GM23338 (cell line): ENCODE measurements at regions not wholly inside any gene's neighbourhood (a gene's known extent, or its start where the extent isn't known, plus 50 kb on each side); places are given as distances from the start of the nearest gene placed in this dataset.

ENCODE experiments used
- ATAC-seq: fragments of 200-7000 bp; cut with Tn5 transposase; 3 replicates; pipeline ENCODE4 v1.9.1; 2020
- DNase-seq: peaks from one replicate; pipeline ENCODE4 v3.0.0-alpha.2; 2015; ENCODE audit warnings: low spot score
- H2AFZ ChIP-seq: fragments of 200-600 bp; sonication (generic); 2 replicates; pipeline ENCODE4 v1.8.0; 2016; ENCODE audit warnings: antibody characterized with exemption, mild to moderate bottlenecking, moderate library complexity
- H3F3A ChIP-seq: fragments of 200-600 bp; sonication (generic); replicated peaks from 2 replicates; pipeline ENCODE4 v1.8.0; 2017; ENCODE audit warnings: antibody characterized with exemption, mixed run types, low read depth
- H3K27ac ChIP-seq: fragments of 200-600 bp; sonication (generic); 2 replicates; pipeline ENCODE4 v1.6.1; 2016; ENCODE audit warnings: low read depth
- H3K27me3 ChIP-seq: fragments of 200-600 bp; sonication (generic); 2 replicates; pipeline ENCODE4 v1.8.0; 2016; ENCODE audit warnings: mild to moderate bottlenecking, mixed run types, moderate library complexity; ENCODE audit not compliant: insufficient read depth
- H3K36me3 ChIP-seq: fragments of 200-600 bp; sonication (generic); 2 replicates; pipeline ENCODE4 v1.8.0; 2016; ENCODE audit warnings: mild to moderate bottlenecking; ENCODE audit not compliant: insufficient read depth
- H3K4me1 ChIP-seq: fragments of 200-600 bp; sonication (generic); 2 replicates; pipeline ENCODE4 v1.8.0; 2016; ENCODE audit warnings: mild to moderate bottlenecking, moderate library complexity; ENCODE audit not compliant: insufficient read depth
- H3K4me2 ChIP-seq: fragments of 200-600 bp; sonication (generic); 2 replicates; pipeline ENCODE4 v1.7.1; 2017; ENCODE audit warnings: mixed run types
- H3K4me3 ChIP-seq: fragments of 200-600 bp; sonication (generic); 2 replicates; pipeline ENCODE4 v1.6.1; 2016; ENCODE audit warnings: mixed run types
- H3K79me2 ChIP-seq: fragments of 200-600 bp; sonication (generic); replicated peaks from 2 replicates; pipeline ENCODE4 v1.8.0; 2017; ENCODE audit warnings: mild to moderate bottlenecking; ENCODE audit not compliant: insufficient read depth
- H3K9me2 ChIP-seq: fragments of 200-600 bp; sonication (generic); 2 replicates; pipeline ENCODE4 v1.8.0; 2017; ENCODE audit not compliant: insufficient read depth
- H4K20me1 ChIP-seq: fragments of 200-600 bp; sonication (generic); replicated peaks from 2 replicates; pipeline ENCODE4 v1.8.0; 2017; ENCODE audit warnings: mild to moderate bottlenecking; ENCODE audit not compliant: insufficient read depth
- H3K27ac Mint-ChIP-seq: 2 replicates; pipeline ENCODE4 v1.8.0; 2020; ENCODE audit warnings: inconsistent platforms, mild to moderate bottlenecking, moderate library complexity, mixed read lengths
- H3K27me3 Mint-ChIP-seq: 3 replicates; pipeline ENCODE4 v1.8.0; 2022; ENCODE audit warnings: low read depth, mild to moderate bottlenecking, moderate library complexity, mixed read lengths, inconsistent platforms; ENCODE audit not compliant: insufficient read depth, poor library complexity
- H3K36me3 Mint-ChIP-seq: 3 replicates; pipeline ENCODE4 v1.8.0; 2021; ENCODE audit warnings: low read depth, mild to moderate bottlenecking, inconsistent platforms, moderate library complexity, mixed read lengths
- H3K4me1 Mint-ChIP-seq: 3 replicates; pipeline ENCODE4 v1.8.0; 2020; ENCODE audit warnings: mild to moderate bottlenecking, inconsistent platforms, mixed read lengths
- H3K4me3 Mint-ChIP-seq: 3 replicates; pipeline ENCODE4 v1.8.0; 2021; ENCODE audit warnings: moderate library complexity, mild to moderate bottlenecking, inconsistent platforms, mixed read lengths
- H3K9me3 Mint-ChIP-seq: 3 replicates; pipeline ENCODE4 v1.8.0; 2020; ENCODE audit warnings: moderate library complexity, mild to moderate bottlenecking, inconsistent platforms, mixed read lengths
- CREB1 ChIP-seq: fragments of 250-450 bp; sonication (Bioruptor Pico); IDR thresholded peaks from 2 replicates; pipeline ENCODE4 v1.5.0; 2020; ENCODE audit warnings: low read depth, mild to moderate bottlenecking, moderate library complexity
- EZH2 ChIP-seq: fragments of 200-600 bp; sonication (generic); IDR thresholded peaks from one replicate; pipeline ENCODE4 v1.8.0; 2017; ENCODE audit warnings: antibody characterized with exemption, mild to moderate bottlenecking, low read depth; ENCODE audit not compliant: unreplicated experiment
- EZH2phosphoT487 ChIP-seq: fragments of 200-600 bp; sonication (generic); IDR thresholded peaks from one replicate; pipeline ENCODE4 v1.8.1; 2018; ENCODE audit warnings: antibody characterized with exemption; ENCODE audit not compliant: unreplicated experiment
- JUNB ChIP-seq: IDR thresholded peaks from one replicate; pipeline ENCODE4 v1.6.1; 2016; ENCODE audit warnings: antibody characterized with exemption; ENCODE audit not compliant: unreplicated experiment
- NANOG ChIP-seq: IDR thresholded peaks from 2 replicates; pipeline ENCODE4 v1.6.1; 2016; ENCODE audit warnings: antibody characterized with exemption, borderline replicate concordance
- POLR2AphosphoS5 ChIP-seq: IDR thresholded peaks from 2 replicates; pipeline ENCODE4 v1.6.1; 2016; ENCODE audit warnings: antibody characterized with exemption, low read depth
- STAT1 ChIP-seq: IDR thresholded peaks from one replicate; pipeline ENCODE4 v1.6.1; 2016; ENCODE audit warnings: antibody characterized with exemption; ENCODE audit not compliant: unreplicated experiment
- ZNF114 ChIP-seq: fragments of 250-450 bp; sonication (Bioruptor Pico); IDR thresholded peaks from 2 replicates; pipeline ENCODE4 v1.5.0; 2020; ENCODE audit warnings: mild to moderate bottlenecking, moderate library complexity
- ZNF331 ChIP-seq: fragments of 250-450 bp; sonication (Bioruptor Pico); IDR thresholded peaks from 2 replicates; pipeline ENCODE4 v1.5.0; 2020; ENCODE audit warnings: low read depth, mild to moderate bottlenecking, moderate library complexity
- TF ChIP-seq, protein P1 (sequence below): fragments of 250-450 bp; sonication (Bioruptor Pico); IDR thresholded peaks from 2 replicates; pipeline ENCODE4 v1.5.0; 2020; ENCODE audit warnings: mild to moderate bottlenecking, moderate library complexity
- TF ChIP-seq, protein P2 (sequence below): IDR thresholded peaks from one replicate; pipeline ENCODE4 v1.6.1; 2018; ENCODE audit warnings: antibody characterized with exemption; ENCODE audit not compliant: unreplicated experiment
- TF ChIP-seq, protein P3 (sequence below), 2 experiments: fragments of 200-600 bp in 1 of 2; sonication (generic) in 1 of 2; conservative IDR thresholded peaks; 2 replicates each; pipeline versions ENCODE4 v1.5.1 to v1.6.1; 2016 to 2017; ENCODE audit warnings: antibody characterized with exemption in 2 of 2, low read depth in 2 of 2, mild to moderate bottlenecking in 2 of 2, moderate library complexity in 1 of 2
- TF ChIP-seq, protein P4 (sequence below): IDR thresholded peaks from 2 replicates; pipeline ENCODE4 v1.6.1; 2016; ENCODE audit warnings: antibody characterized with exemption

DNA sequence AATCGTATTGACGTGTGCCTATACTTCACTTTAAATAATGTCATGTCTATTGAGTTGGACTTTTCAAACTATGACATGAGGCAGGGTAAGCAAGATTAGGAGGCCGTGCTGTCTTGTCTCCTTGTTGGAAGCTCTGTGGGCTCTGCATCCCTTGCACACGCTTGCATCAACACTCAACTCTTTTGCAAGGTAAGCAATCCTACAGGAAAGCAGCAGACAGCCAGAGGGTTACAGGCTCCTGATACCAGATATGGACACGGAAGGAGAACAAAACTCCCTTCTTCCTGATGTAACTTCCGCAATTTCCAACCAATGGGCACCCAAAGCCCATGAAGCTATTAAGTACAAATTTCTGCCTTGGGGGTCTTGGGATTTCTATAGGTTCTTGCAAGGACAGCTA lies 1520.7 kb upstream of the B3GALT2 start:
- H4K20me1 ChIP-seq = no peaks in the 10 kb centered on the region
- DNase-seq = no peak
- Mint-ChIP-seq H3K27ac (no peak overlapping the region), H3K9me3 (no peaks in the 10 kb centered on the region), H3K27me3 (no peaks in the 10 kb centered on the region), H3K4me1 (no peaks in the 10 kb centered on the region), H3K36me3 (no peaks in the 10 kb centered on the region), H3K4me3 (no peak overlapping the region)
- no peak for ATAC-seq
- H3K27me3 ChIP-seq = no peaks in the 10 kb centered on the region
- no peak overlapping the region for H2AFZ ChIP-seq
- H3K4me2 ChIP-seq = no peak overlapping the region
- no peaks in the 10 kb centered on the region for H3K79me2 ChIP-seq
- no peaks in the 10 kb centered on the region for H3F3A ChIP-seq
- no peaks in the 10 kb centered on the region; the same call in 1 of the 2 replicates for H3K9me2 ChIP-seq
- H3K27ac ChIP-seq = no peak overlapping the region
- no peak overlapping the region for H3K4me3 ChIP-seq
- no peaks in the 10 kb centered on the region for H3K4me1 ChIP-seq
- H3K36me3 ChIP-seq = no peaks in the 10 kb centered on the region
- no peak for TF ChIP-seq ZNF114 (CRISPR knock-in tag)
- TF ChIP-seq STAT1 = no peak
- TF ChIP-seq, protein P1, sequence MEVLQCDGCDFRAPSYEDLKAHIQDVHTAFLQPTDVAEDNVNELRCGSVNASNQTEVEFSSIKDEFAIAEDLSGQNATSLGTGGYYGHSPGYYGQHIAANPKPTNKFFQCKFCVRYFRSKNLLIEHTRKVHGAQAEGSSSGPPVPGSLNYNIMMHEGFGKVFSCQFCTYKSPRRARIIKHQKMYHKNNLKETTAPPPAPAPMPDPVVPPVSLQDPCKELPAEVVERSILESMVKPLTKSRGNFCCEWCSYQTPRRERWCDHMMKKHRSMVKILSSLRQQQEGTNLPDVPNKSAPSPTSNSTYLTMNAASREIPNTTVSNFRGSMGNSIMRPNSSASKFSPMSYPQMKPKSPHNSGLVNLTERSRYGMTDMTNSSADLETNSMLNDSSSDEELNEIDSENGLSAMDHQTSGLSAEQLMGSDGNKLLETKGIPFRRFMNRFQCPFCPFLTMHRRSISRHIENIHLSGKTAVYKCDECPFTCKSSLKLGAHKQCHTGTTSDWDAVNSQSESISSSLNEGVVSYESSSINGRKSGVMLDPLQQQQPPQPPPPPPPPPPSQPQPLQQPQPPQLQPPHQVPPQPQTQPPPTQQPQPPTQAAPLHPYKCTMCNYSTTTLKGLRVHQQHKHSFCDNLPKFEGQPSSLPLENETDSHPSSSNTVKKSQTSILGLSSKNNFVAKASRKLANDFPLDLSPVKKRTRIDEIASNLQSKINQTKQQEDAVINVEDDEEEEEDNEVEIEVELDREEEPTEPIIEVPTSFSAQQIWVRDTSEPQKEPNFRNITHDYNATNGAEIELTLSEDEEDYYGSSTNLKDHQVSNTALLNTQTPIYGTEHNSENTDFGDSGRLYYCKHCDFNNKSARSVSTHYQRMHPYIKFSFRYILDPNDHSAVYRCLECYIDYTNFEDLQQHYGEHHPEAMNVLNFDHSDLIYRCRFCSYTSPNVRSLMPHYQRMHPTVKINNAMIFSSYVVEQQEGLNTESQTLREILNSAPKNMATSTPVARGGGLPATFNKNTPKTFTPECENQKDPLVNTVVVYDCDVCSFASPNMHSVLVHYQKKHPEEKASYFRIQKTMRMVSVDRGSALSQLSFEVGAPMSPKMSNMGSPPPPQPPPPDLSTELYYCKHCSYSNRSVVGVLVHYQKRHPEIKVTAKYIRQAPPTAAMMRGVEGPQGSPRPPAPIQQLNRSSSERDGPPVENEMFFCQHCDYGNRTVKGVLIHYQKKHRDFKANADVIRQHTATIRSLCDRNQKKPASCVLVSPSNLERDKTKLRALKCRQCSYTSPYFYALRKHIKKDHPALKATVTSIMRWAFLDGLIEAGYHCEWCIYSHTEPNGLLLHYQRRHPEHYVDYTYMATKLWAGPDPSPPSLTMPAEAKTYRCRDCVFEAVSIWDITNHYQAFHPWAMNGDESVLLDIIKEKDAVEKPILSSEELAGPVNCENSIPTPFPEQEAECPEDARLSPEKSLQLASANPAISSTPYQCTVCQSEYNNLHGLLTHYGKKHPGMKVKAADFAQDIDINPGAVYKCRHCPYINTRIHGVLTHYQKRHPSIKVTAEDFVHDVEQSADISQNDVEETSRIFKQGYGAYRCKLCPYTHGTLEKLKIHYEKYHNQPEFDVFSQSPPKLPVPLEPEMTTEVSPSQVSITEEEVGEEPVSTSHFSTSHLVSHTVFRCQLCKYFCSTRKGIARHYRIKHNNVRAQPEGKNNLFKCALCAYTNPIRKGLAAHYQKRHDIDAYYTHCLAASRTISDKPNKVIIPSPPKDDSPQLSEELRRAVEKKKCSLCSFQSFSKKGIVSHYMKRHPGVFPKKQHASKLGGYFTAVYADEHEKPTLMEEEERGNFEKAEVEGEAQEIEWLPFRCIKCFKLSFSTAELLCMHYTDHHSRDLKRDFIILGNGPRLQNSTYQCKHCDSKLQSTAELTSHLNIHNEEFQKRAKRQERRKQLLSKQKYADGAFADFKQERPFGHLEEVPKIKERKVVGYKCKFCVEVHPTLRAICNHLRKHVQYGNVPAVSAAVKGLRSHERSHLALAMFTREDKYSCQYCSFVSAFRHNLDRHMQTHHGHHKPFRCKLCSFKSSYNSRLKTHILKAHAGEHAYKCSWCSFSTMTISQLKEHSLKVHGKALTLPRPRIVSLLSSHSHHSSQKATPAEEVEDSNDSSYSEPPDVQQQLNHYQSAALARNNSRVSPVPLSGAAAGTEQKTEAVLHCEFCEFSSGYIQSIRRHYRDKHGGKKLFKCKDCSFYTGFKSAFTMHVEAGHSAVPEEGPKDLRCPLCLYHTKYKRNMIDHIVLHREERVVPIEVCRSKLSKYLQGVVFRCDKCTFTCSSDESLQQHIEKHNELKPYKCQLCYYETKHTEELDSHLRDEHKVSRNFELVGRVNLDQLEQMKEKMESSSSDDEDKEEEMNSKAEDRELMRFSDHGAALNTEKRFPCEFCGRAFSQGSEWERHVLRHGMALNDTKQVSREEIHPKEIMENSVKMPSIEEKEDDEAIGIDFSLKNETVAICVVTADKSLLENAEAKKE = no peak
- TF ChIP-seq, protein P2, sequence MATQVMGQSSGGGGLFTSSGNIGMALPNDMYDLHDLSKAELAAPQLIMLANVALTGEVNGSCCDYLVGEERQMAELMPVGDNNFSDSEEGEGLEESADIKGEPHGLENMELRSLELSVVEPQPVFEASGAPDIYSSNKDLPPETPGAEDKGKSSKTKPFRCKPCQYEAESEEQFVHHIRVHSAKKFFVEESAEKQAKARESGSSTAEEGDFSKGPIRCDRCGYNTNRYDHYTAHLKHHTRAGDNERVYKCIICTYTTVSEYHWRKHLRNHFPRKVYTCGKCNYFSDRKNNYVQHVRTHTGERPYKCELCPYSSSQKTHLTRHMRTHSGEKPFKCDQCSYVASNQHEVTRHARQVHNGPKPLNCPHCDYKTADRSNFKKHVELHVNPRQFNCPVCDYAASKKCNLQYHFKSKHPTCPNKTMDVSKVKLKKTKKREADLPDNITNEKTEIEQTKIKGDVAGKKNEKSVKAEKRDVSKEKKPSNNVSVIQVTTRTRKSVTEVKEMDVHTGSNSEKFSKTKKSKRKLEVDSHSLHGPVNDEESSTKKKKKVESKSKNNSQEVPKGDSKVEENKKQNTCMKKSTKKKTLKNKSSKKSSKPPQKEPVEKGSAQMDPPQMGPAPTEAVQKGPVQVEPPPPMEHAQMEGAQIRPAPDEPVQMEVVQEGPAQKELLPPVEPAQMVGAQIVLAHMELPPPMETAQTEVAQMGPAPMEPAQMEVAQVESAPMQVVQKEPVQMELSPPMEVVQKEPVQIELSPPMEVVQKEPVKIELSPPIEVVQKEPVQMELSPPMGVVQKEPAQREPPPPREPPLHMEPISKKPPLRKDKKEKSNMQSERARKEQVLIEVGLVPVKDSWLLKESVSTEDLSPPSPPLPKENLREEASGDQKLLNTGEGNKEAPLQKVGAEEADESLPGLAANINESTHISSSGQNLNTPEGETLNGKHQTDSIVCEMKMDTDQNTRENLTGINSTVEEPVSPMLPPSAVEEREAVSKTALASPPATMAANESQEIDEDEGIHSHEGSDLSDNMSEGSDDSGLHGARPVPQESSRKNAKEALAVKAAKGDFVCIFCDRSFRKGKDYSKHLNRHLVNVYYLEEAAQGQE = no peak
- TF ChIP-seq, protein P3, sequence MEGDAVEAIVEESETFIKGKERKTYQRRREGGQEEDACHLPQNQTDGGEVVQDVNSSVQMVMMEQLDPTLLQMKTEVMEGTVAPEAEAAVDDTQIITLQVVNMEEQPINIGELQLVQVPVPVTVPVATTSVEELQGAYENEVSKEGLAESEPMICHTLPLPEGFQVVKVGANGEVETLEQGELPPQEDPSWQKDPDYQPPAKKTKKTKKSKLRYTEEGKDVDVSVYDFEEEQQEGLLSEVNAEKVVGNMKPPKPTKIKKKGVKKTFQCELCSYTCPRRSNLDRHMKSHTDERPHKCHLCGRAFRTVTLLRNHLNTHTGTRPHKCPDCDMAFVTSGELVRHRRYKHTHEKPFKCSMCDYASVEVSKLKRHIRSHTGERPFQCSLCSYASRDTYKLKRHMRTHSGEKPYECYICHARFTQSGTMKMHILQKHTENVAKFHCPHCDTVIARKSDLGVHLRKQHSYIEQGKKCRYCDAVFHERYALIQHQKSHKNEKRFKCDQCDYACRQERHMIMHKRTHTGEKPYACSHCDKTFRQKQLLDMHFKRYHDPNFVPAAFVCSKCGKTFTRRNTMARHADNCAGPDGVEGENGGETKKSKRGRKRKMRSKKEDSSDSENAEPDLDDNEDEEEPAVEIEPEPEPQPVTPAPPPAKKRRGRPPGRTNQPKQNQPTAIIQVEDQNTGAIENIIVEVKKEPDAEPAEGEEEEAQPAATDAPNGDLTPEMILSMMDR (conservative IDR thresholded peaks at IDR 0.05; ENCODE audit: low read depth in 2 of 2) = no peak
- TF ChIP-seq JUNB = no peak
- TF ChIP-seq CREB1 (CRISPR knock-in tag) = no peak
- TF ChIP-seq POLR2AphosphoS5 = no peak
- TF ChIP-seq, protein P4, sequence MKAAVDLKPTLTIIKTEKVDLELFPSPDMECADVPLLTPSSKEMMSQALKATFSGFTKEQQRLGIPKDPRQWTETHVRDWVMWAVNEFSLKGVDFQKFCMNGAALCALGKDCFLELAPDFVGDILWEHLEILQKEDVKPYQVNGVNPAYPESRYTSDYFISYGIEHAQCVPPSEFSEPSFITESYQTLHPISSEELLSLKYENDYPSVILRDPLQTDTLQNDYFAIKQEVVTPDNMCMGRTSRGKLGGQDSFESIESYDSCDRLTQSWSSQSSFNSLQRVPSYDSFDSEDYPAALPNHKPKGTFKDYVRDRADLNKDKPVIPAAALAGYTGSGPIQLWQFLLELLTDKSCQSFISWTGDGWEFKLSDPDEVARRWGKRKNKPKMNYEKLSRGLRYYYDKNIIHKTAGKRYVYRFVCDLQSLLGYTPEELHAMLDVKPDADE = no peak
- no peak for TF ChIP-seq EZH2phosphoT487
- TF ChIP-seq ZNF331 (CRISPR knock-in tag) = no peak
- no peak for TF ChIP-seq EZH2
- TF ChIP-seq NANOG = no peak
